Adipocyte (in vitro differentiated cells): ENCODE measurements at regions not wholly inside any gene's neighbourhood (a gene's known extent, or its start where the extent isn't known, plus 50 kb on each side); places are given as distances from the start of the nearest gene placed in this dataset.

Experiments used
- DNase-seq: peaks from one replicate; pipeline ENCODE4 v3.0.0-alpha.2; 2015; ENCODE audit warnings: low read depth
- H3K27me3 ChIP-seq: replicated peaks from 2 replicates; pipeline ENCODE4 v1.7.0; 2013; ENCODE audit warnings: mild to moderate bottlenecking, low read length, moderate library complexity; ENCODE audit not compliant: control insufficient read depth, insufficient read depth
- H3K36me3 ChIP-seq: 2 replicates; pipeline ENCODE4 v1.7.0; 2013; ENCODE audit warnings: low read length, mild to moderate bottlenecking, moderate library complexity; ENCODE audit not compliant: control insufficient read depth, insufficient read depth, severe bottlenecking
- H3K4me1 ChIP-seq: 2 replicates; pipeline ENCODE4 v1.7.0; 2013; ENCODE audit warnings: mild to moderate bottlenecking, low read length, moderate library complexity; ENCODE audit not compliant: control insufficient read depth, insufficient read depth
- H3K4me3 ChIP-seq: 2 replicates; pipeline ENCODE4 v1.7.0; 2013; ENCODE audit warnings: mild to moderate bottlenecking, low read length, moderate library complexity
- H3K9ac ChIP-seq: 2 replicates; pipeline ENCODE4 v1.7.0; 2013; ENCODE audit warnings: mild to moderate bottlenecking, low read length, moderate library complexity
- H3K9me3 ChIP-seq: 2 replicates; pipeline ENCODE4 v1.7.0; 2013; ENCODE audit warnings: mild to moderate bottlenecking, low read length, moderate library complexity; ENCODE audit not compliant: control insufficient read depth

DNA sequence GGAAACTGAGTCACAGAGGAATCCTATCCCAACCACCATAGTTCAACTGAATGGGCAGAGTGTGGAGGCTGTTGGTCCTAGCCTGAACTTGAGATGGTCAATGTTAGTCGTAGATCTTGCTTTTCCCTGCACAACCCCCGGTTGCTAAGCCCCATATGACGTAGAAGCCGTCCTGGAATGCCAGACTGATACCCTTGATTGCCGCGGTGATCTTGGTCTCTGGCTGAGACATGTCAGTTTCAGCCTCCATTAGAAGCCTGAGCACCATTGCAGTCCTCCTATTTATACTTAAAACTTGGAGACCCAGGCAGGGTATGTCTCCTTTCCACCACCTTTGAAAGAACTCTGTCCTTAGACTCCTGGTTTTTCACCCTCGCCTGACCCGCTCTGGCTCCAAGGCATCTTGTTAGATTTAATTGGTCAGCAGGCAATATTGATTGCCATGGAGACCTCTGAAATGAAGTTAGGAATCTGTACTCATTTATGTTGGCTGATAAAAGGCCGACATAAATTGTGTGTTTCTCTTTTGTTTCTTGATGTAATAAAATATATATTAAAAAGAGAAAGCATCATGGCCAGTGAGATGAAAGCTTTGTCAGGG, 53.4 kb downstream of the RPLP1 start:
- Histone ChIP-seq H3K27me3 (peaks cover 13% of the 10 kb centered on the region), H3K4me3 (no peak overlapping the region), H3K4me1 (peaks cover 14% of the 10 kb centered on the region), H3K9ac (no peak overlapping the region), H3K36me3 (no peaks in the 10 kb centered on the region), H3K9me3 (no peaks in the 10 kb centered on the region)
- no peak for DNase-seq

DNA sequence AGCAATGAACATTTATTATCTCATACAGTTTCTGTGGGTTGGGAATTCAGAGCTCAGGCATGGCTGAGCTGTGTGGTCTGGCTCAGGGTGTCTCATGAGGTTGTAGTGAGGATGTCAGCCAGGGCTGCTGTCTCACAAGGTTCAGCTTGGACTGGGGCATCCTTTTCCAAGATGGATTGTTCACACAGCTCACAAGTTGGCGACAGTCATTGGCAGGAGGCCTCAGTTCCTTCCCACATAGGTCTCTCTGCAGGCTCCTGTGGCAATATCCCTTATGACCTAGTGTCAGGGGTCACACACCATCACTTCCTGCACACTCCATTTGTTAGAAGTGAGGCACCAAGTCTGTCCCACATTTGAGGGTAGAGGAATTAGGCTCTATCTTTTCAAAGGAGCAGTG, 56.0 kb downstream of the RPLP1 start:
- Histone ChIP-seq H3K9ac (no peak overlapping the region), H3K4me1 (peaks cover 14% of the 10 kb centered on the region), H3K36me3 (no peaks in the 10 kb centered on the region), H3K4me3 (no peak overlapping the region), H3K27me3 (peaks cover 6% of the 10 kb centered on the region), H3K9me3 (no peaks in the 10 kb centered on the region)
- no peak for DNase-seq

- no peak overlapping the region for H3K4me3 ChIP-seq
- no peaks in the 10 kb centered on the region for H3K36me3 ChIP-seq
- peaks cover 1% of the 10 kb centered on the region for H3K27me3 ChIP-seq
- peaks cover 14% of the 10 kb centered on the region for H3K4me1 ChIP-seq
- no peaks in the 10 kb centered on the region for H3K9me3 ChIP-seq
- no peak for DNase-seq
- H3K9ac ChIP-seq: no peak overlapping the region
These were observed 56.5 kb downstream of the RPLP1 start for GRCh38 chr15:69509131-69509530.

DNA sequence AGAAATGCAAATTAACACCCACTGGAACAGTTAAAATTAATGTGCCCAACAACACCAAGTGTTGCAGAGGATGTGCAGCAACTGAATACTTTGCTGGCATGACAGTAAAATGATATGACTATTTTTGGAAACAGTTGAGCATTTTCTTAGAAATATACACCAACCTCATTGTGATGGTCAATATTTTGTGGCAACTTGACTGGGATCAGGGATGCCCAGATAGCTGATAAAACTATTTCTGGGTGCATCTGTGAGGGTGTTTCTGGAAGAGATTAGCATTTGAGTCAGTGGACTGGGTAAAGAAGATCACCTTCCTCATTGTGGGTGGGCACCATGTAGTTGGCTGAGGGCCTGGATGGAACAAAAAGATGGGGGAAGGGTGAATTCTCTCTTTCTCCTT, 57.9 kb downstream of the RPLP1 start:
- peaks cover 14% of the 10 kb centered on the region for H3K4me1 ChIP-seq
- peaks cover 2% of the 10 kb centered on the region for H3K9me3 ChIP-seq
- DNase-seq: no peak
- no peak overlapping the region for H3K9ac ChIP-seq
- H3K4me3 ChIP-seq: no peak overlapping the region
- no peaks in the 10 kb centered on the region for H3K36me3 ChIP-seq
- no peaks in the 10 kb centered on the region for H3K27me3 ChIP-seq

DNA sequence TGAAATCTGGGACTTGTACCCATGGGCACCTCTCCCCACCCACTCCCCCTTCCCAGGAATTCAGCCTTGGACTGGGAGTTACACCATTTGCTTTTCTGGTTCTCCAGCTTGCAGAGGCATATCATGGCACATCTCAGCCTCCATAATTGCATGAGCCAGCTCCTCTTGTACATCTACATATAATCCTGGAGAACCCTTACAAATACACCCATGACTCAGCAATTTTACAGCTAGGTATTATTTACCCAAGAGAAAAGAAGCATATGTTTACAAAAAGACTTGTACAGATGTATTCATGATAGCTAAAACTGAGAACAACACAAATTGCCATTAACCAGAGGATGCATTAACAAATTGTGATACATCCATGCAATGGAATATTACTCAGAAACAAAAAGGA, 58.4 kb downstream of the RPLP1 start:
- H3K36me3 ChIP-seq: no peaks in the 10 kb centered on the region
- no peaks in the 10 kb centered on the region for H3K27me3 ChIP-seq
- H3K9ac ChIP-seq: no peak overlapping the region
- peaks cover 4% of the 10 kb centered on the region for H3K9me3 ChIP-seq
- DNase-seq: no peak
- no peak overlapping the region for H3K4me3 ChIP-seq
- peaks cover 14% of the 10 kb centered on the region for H3K4me1 ChIP-seq

GRCh38 chr15:69511716-69512340, 59.2 kb downstream of the RPLP1 start:
- H3K9me3 ChIP-seq: peaks cover 4% of the 10 kb centered on the region
- H3K9ac ChIP-seq: no peak overlapping the region
- no peak overlapping the region for H3K4me3 ChIP-seq
- no peak for DNase-seq
- H3K27me3 ChIP-seq: no peaks in the 10 kb centered on the region
- H3K4me1 ChIP-seq: peaks cover 14% of the 10 kb centered on the region
- no peaks in the 10 kb centered on the region for H3K36me3 ChIP-seq

GRCh38 chr15:69513450-69513960, 60.9 kb downstream of the RPLP1 start:
- DNase-seq: no peak
- Histone ChIP-seq H3K4me1 (peaks cover 8% of the 10 kb centered on the region), H3K9ac (no peak overlapping the region)

GRCh38 chr15:69513986-69514385, 61.4 kb downstream of the RPLP1 start:
- no peak overlapping the region for H3K9ac ChIP-seq
- H3K4me1 ChIP-seq: peaks cover 3% of the 10 kb centered on the region
- H3K4me3 ChIP-seq: no peak overlapping the region
- no peaks in the 10 kb centered on the region for H3K36me3 ChIP-seq
- H3K9me3 ChIP-seq: peaks cover 4% of the 10 kb centered on the region
- no peak for DNase-seq
- no peaks in the 10 kb centered on the region for H3K27me3 ChIP-seq

More at GRCh38 chr15:69513450-69513960, 60.9 kb downstream of the RPLP1 start:
- H3K4me3 ChIP-seq: no peak overlapping the region
- no peaks in the 10 kb centered on the region for H3K27me3 ChIP-seq
- peaks cover 4% of the 10 kb centered on the region for H3K9me3 ChIP-seq
- no peaks in the 10 kb centered on the region for H3K36me3 ChIP-seq

DNA sequence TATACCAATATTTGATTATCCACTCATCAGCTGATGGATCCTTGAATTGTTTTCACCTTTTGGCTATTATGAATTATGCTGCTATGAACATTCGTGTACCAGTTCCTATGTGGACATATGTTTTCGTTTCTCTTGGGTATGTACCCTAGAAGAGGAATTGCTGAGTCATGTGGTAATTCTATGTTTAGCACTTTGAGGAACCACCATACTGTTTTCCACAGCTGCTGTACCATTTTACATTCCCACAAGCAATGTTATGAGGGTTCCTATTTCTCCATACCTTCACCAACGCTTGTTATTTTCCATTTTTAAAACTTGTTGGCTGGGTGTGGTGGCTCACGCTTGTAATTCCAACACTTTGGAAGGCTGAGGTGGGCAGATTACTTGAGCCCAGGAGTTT, 62.9 kb downstream of the RPLP1 start:
- no peaks in the 10 kb centered on the region for H3K4me1 ChIP-seq
- no peak overlapping the region for H3K4me3 ChIP-seq
- peaks cover 7% of the 10 kb centered on the region for H3K27me3 ChIP-seq
- no peak for DNase-seq
- peaks cover 4% of the 10 kb centered on the region for H3K9me3 ChIP-seq
- H3K36me3 ChIP-seq: no peaks in the 10 kb centered on the region
- no peak overlapping the region for H3K9ac ChIP-seq

GRCh38 chr15:69515926-69516325, 63.3 kb downstream of the RPLP1 start:
- peaks cover 10% of the 10 kb centered on the region for H3K27me3 ChIP-seq
- no peak overlapping the region for H3K4me3 ChIP-seq
- H3K4me1 ChIP-seq: no peaks in the 10 kb centered on the region
- H3K9ac ChIP-seq: no peak overlapping the region
- DNase-seq: no peak
- H3K9me3 ChIP-seq: peaks cover 4% of the 10 kb centered on the region
- H3K36me3 ChIP-seq: no peaks in the 10 kb centered on the region

- Histone ChIP-seq H3K36me3 (no peaks in the 10 kb centered on the region), H3K9me3 (peaks cover 4% of the 10 kb centered on the region), H3K4me3 (no peak overlapping the region), H3K27me3 (peaks cover 10% of the 10 kb centered on the region), H3K9ac (no peak overlapping the region), H3K4me1 (no peaks in the 10 kb centered on the region)
- no peak for DNase-seq
These were observed 64.4 kb downstream of the RPLP1 start for GRCh38 chr15:69517052-69517451.
